ENCODE measurements at regions not wholly inside any gene's neighbourhood (a gene's known extent, or its start where the extent isn't known, plus 50 kb on each side); places are given as distances from the start of the nearest gene placed in this dataset.

- TF ChIP-seq OSR1 (CRISPR knock-in tag; IDR thresholded peaks at IDR 0.05) (no peak), ARNTL (CRISPR knock-in tag; IDR thresholded peaks at IDR 0.05; ENCODE audit: borderline replicate concordance, low read depth) (no peak), TCF4 (CRISPR knock-in tag; IDR thresholded peaks at IDR 0.05; ENCODE audit: borderline replicate concordance) (no peak)
- TF ChIP-seq, protein P1, sequence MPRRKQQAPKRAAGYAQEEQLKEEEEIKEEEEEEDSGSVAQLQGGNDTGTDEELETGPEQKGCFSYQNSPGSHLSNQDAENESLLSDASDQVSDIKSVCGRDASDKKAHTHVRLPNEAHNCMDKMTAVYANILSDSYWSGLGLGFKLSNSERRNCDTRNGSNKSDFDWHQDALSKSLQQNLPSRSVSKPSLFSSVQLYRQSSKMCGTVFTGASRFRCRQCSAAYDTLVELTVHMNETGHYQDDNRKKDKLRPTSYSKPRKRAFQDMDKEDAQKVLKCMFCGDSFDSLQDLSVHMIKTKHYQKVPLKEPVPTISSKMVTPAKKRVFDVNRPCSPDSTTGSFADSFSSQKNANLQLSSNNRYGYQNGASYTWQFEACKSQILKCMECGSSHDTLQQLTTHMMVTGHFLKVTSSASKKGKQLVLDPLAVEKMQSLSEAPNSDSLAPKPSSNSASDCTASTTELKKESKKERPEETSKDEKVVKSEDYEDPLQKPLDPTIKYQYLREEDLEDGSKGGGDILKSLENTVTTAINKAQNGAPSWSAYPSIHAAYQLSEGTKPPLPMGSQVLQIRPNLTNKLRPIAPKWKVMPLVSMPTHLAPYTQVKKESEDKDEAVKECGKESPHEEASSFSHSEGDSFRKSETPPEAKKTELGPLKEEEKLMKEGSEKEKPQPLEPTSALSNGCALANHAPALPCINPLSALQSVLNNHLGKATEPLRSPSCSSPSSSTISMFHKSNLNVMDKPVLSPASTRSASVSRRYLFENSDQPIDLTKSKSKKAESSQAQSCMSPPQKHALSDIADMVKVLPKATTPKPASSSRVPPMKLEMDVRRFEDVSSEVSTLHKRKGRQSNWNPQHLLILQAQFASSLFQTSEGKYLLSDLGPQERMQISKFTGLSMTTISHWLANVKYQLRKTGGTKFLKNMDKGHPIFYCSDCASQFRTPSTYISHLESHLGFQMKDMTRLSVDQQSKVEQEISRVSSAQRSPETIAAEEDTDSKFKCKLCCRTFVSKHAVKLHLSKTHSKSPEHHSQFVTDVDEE (CRISPR knock-in tag; IDR thresholded peaks at IDR 0.05), result no peak
- TF ChIP-seq, protein P2, sequence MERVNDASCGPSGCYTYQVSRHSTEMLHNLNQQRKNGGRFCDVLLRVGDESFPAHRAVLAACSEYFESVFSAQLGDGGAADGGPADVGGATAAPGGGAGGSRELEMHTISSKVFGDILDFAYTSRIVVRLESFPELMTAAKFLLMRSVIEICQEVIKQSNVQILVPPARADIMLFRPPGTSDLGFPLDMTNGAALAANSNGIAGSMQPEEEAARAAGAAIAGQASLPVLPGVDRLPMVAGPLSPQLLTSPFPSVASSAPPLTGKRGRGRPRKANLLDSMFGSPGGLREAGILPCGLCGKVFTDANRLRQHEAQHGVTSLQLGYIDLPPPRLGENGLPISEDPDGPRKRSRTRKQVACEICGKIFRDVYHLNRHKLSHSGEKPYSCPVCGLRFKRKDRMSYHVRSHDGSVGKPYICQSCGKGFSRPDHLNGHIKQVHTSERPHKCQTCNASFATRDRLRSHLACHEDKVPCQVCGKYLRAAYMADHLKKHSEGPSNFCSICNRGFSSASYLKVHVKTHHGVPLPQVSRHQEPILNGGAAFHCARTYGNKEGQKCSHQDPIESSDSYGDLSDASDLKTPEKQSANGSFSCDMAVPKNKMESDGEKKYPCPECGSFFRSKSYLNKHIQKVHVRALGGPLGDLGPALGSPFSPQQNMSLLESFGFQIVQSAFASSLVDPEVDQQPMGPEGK (CRISPR knock-in tag; IDR thresholded peaks at IDR 0.05; ENCODE audit: borderline replicate concordance), result no peak
- TF ChIP-seq, protein P3, sequence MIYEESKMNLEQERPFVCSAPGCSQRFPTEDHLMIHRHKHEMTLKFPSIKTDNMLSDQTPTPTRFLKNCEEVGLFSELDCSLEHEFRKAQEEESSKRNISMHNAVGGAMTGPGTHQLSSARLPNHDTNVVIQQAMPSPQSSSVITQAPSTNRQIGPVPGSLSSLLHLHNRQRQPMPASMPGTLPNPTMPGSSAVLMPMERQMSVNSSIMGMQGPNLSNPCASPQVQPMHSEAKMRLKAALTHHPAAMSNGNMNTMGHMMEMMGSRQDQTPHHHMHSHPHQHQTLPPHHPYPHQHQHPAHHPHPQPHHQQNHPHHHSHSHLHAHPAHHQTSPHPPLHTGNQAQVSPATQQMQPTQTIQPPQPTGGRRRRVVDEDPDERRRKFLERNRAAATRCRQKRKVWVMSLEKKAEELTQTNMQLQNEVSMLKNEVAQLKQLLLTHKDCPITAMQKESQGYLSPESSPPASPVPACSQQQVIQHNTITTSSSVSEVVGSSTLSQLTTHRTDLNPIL (CRISPR knock-in tag; IDR thresholded peaks at IDR 0.05; ENCODE audit: low read depth), result no peak
Measured at GRCh38 chr2:57947398-57947797, 99.2 kb upstream of the VRK2 start.

All from SK-N-SH treated with all-trans-retinoic acid at 6 μM for 48 hours (cell line).